ENCODE measurements at regions not wholly inside any gene's neighbourhood (a gene's known extent, or its start where the extent isn't known, plus 50 kb on each side); places are given as distances from the start of the nearest gene placed in this dataset.
"Not testable (repeated sequence)": the region's sequence is repeated elsewhere in the genome, so short reads cannot be mapped to it uniquely, and the experiment has no call there.

GRCh38 chr4:108466936-108467902 lies 153.2 kb upstream of the RPL34 start:
- no peak for DNase-seq (ENCODE audit: extremely low read depth, low read depth, low spot score)

- no peak for DNase-seq (ENCODE audit: extremely low read depth, low read depth, low spot score)
These were observed 154.4 kb upstream of the RPL34 start for GRCh38 chr4:108465886-108466500.

GRCh38 chr4:108458681-108459080 lies 161.7 kb upstream of the RPL34 start:
- DNase-seq (ENCODE audit: extremely low read depth, low read depth, low spot score), result no peak

- no peak for DNase-seq (ENCODE audit: extremely low read depth, low read depth, low spot score)
These were observed 166.1 kb upstream of the RPL34 start for GRCh38 chr4:108454227-108454626.

GRCh38 chr4:108453366-108453765 lies 167.0 kb upstream of the RPL34 start:
- DNase-seq (ENCODE audit: extremely low read depth, low read depth, low spot score), result no peak

GRCh38 chr4:108450236-108450898 lies 170.0 kb upstream of the RPL34 start:
- no peak for DNase-seq (ENCODE audit: extremely low read depth, low read depth, low spot score)

- no peak for DNase-seq (ENCODE audit: extremely low read depth, low read depth, low spot score)
These were observed 171.2 kb upstream of the RPL34 start for GRCh38 chr4:108449129-108449528.

GRCh38 chr4:108446556-108446955 lies 173.8 kb upstream of the RPL34 start:
- no peak for DNase-seq (ENCODE audit: extremely low read depth, low read depth, low spot score)

- DNase-seq (ENCODE audit: extremely low read depth, low read depth, low spot score), result no peak
These were observed 174.7 kb upstream of the RPL34 start for GRCh38 chr4:108445716-108446115.

- no peak for DNase-seq (ENCODE audit: extremely low read depth, low read depth, low spot score)
These were observed 176.8 kb upstream of the RPL34 start for GRCh38 chr4:108443585-108443984.

- no peak for DNase-seq (ENCODE audit: extremely low read depth, low read depth, low spot score)
These were observed 186.5 kb upstream of the RPL34 start for GRCh38 chr4:108433832-108434231.

GRCh38 chr4:108433394-108433793 lies 187.0 kb upstream of the RPL34 start:
- not testable (repeated sequence) for DNase-seq (ENCODE audit: extremely low read depth, low read depth, low spot score)

- DNase-seq (ENCODE audit: extremely low read depth, low read depth, low spot score), result no peak
These were observed 188.0 kb upstream of the RPL34 start for GRCh38 chr4:108432418-108432817.

- DNase-seq (ENCODE audit: extremely low read depth, low read depth, low spot score), result no peak
These were observed 188.4 kb upstream of the RPL34 start for GRCh38 chr4:108431986-108432385.

- DNase-seq (ENCODE audit: extremely low read depth, low read depth, low spot score), result no peak
These were observed 189.5 kb upstream of the RPL34 start for GRCh38 chr4:108430921-108431320.

GRCh38 chr4:108429662-108430061 lies 190.7 kb upstream of the RPL34 start:
- DNase-seq (ENCODE audit: extremely low read depth, low read depth, low spot score), result no peak

GRCh38 chr4:108428923-108429322 lies 191.5 kb upstream of the RPL34 start:
- no peak for DNase-seq (ENCODE audit: extremely low read depth, low read depth, low spot score)

GRCh38 chr4:108427946-108428485 lies 192.4 kb upstream of the RPL34 start:
- DNase-seq (ENCODE audit: extremely low read depth, low read depth, low spot score), result no peak

- no peak for DNase-seq (ENCODE audit: extremely low read depth, low read depth, low spot score)
These were observed 193.9 kb upstream of the RPL34 start for GRCh38 chr4:108426493-108426892.

GRCh38 chr4:108425988-108426387 lies 194.4 kb upstream of the RPL34 start:
- DNase-seq (ENCODE audit: extremely low read depth, low read depth, low spot score), result no peak

- no peak for DNase-seq (ENCODE audit: extremely low read depth, low read depth, low spot score)
These were observed 202.5 kb upstream of the RPL34 start for GRCh38 chr4:108417923-108418322.

Data from glomerular endothelial cell (primary cell).